Medulla oblongata (tissue), 1 donor: ENCODE measurements at regions not wholly inside any gene's neighbourhood (a gene's known extent, or its start where the extent isn't known, plus 50 kb on each side); places are given as distances from the start of the nearest gene placed in this dataset.
A peak's percentile ranks its signal among the peaks of the same experiment; 100 is the strongest.

Experiments
- DNase-seq: peaks from one replicate; pipeline ENCODE4 v3.0.0-alpha.2; 2015; ENCODE audit errors: extremely low spot score

DNA sequence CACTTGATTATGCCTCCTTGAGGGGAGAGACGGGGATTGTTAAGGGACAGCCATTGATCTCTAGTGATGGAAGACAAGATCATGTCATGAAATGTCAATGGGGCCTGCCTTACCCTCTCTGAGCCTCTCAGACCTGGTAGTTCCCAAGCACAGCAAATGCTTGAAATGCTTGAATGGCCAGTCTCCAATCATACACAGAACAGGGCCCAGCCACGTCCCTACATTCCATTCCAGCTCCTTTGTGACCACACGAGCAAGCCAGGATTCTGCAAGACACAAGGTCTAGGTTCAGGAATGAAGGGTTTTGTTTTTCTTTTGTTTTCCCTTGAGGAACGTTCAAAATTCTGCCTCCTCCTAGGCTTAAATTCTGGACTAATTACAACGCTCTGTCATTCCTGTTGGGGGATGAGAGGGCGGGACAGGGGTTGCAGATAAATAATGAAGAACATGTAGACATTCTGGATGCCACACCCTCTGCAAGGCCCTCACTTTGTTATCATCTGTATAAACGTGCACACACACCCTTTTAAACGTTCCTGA lies 98.1 kb upstream of the YPEL5 start:
- DNase-seq = no peak

DNA sequence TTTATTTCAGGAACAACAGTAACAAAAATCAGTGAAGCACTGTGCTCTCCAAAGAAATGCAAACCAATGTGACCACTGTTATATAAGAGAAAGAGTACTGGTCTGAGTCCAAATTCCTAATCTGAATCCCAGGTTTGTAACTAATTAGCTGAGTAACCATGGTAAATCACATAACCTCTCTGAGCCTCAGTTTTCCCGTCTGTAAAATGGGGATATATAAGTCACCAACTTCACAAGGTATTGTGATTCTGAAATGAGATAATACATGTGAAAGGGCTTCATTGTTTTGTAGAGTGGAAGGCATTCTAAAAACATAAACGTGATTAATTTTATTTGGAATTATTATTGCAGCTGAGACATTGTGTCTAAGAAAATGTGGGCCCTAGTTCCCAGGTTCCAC lies 91.3 kb upstream of the YPEL5 start:
- DNase-seq = no peak

DNA sequence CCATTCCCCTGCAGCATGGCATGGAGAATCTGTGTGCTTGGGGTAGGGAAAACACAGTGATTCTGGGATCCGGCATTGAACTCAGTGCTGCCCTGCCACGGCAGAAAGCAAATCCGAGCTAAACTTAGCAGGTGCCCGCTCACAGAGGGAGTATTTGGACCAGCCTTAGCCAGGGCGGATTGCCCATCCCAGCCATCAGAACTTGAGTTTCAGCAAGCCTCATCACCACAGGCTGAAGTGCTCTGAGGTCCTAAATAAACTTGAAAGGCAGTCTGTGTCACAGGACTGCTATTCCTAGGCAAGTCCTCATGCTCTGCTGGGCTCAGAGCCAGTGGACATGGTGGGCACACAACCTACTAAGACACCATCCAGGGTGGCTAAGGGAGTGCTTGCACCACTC lies 86.2 kb upstream of the YPEL5 start:
- no peak for DNase-seq

DNA sequence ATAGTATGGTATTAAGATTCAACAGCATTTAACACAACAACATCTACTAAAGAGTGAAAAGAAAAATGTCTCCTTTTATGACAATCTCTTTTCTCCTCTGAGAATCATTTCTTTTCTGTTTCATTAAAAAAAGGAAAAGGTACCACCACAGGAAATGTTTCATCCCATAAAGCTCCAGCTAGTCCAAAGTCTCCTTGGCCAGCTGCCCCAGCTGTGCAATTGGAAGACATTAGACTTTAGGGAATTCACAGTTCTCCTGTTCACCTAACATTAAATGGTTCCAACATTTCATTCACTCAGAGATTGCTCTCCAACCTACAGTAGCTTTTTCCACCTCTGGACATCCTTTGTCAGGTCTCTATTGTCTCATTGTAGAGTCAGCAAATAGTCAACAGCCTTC lies 78.7 kb upstream of the YPEL5 start:
- DNase-seq = no peak

DNA sequence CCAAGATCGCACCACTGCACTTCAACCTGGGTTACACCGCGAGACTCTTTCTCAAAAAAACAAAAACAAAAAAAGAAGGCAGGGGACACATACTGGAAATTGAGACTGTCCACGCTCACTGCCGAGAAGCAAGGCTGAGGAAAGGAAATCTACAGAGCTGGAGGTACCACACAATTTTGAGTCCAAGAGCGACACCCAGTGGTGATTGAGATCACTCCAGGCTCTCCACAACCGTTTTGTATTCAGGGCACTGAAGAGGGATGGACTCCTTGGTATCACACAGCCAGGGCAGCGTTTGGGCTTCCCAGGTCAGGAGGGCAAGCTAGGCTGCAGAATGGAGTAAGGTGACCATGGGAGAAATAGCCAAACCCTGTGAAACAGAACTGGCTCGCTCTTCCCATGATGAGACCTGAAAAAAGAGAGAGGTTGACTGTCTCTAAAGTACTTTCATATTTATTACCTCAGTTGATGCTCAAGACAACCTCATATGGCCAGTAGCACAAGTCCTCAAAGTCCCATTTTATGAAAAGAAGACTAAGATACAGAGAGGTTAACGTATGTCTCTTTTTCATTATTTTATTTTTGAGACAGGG lies 74.5 kb upstream of the YPEL5 start:
- peak; percentile 91 for DNase-seq

DNA sequence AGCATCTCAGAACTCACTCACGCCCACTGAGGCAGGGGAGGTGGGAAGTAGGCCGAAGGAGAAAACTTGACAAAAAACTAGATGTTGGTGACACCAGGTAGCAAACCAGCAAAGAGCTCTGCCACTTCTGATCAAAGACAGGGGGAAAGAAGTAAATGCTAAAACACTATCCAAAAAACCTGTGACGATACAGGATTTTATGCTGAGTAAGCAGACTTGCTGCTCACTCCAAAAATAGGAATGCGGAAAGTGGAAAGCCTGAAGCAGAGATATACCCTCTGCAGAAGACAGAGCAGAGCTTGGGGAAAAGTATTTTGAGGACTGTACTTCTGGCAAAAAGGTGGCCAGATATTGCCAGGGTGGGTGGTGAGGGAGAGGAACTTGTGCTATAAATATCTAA lies 73.3 kb upstream of the YPEL5 start:
- no peak for DNase-seq

DNA sequence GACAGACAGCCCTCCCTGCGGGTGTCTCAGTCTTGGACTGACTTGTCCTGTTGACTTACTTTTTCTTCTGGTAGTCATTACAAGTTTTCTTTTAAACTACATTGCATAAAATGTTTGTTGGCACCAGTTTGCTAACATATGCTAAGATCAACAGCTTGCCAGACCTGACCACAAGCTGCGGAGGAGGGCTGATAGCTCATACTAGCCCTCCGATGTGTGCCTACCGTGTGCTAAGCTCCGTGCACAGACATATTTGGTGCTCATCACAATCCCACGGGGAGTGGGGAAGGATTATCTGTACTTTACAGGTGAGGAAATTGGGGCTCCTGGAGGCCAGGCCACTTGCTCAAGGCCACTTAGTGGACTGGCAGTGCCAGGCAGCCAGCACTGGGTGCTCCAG lies 72.8 kb upstream of the YPEL5 start:
- no peak for DNase-seq

DNA sequence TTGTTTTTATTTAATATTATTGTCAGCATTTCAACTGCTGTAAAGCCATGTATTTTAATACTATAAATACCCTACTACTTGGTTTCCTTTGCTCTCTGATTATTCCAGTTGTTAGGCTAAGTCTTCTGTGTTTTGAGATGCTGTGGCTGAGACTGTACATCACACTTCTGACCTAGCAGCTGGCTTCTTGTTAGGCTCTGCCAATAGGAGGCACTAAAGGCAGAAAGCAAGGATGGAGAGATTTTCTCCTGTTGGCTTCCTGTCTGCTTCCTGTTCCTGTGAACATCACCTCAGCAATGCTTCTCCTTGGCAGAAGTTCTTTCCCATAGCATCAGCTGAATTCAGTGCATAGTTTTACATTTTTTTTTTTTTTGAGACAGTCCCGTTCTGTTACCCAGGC lies 68.3 kb upstream of the YPEL5 start:
- DNase-seq = no peak

DNA sequence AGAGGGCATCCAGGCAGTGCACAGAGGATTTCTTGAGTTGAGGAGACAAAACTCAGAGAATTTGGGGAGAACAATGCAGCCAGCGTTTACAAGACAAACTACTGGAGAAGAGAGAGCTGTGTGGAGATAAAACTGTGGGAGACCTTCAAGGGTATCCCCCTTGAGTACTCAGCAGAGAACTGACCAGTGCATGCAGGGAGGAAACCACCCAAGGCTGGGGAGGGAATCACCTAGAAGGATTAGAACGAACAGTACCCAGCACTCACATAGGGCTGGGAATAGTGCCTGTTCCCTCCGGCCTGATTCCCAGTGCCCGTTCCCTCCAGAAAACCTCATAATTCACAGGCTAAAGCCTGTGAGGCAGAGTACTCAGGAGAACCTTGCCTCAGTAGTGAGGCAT lies 61.9 kb upstream of the YPEL5 start:
- DNase-seq = peak; percentile 14

DNA sequence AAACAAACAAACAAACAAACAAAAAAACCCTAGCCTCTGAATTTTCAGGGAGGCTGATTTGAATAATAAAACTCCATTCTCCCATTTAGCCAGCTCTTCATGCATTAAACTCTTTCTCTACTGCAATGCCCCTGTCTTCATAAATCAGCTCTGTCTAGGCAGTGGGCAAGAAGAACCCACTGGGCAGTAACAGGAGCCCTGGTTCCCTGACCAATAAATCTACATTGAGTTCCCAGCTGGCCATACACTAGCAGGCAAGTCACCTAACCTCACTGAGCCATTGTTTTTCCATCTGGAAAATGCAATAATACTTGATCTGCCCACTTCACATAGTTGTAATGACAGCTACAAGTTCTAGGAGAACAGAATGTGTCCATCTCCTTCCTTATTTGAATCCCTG lies 57.6 kb upstream of the YPEL5 start:
- DNase-seq = no peak

DNA sequence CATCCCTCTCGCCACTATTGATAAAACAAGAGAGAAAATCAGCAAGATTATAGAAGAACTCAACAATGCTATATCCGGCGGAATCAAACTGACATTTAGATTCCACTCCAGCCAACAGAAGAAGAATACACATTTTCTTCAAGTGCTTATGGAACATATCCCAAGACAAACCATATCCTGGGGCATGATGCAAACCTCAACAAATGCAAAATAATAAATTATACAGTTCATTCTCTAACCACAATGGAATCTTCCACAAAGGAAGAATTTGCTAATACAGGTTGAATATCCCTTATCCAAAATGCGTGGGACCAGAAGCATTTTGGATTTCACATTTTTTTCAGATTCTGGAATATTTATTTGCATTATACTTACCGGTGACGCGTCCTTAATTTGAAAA lies 51.4 kb upstream of the YPEL5 start:
- no peak for DNase-seq

DNA sequence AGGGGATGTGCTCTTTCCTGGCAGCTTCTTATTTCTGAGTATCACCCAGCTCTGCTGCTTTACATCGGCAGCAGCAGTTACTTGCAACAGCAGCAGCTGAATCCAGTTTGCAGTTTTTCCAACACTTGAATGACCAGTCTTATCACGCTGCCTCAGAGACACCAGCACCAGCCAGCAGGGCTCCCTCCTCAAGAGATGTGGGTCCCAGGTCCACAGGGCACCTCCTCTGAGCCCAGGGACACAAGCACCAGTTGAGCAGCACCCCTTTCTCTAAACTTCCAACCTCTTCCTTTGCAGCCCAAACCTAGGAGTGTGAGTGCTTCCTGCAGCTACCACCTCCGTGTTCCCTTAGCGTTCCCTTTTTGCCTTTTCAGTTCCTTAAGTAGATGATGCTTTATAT lies 50.4 kb upstream of the YPEL5 start:
- no peak for DNase-seq
